HCT116 (cell line): ENCODE measurements at regions not wholly inside any gene's neighbourhood (a gene's known extent, or its start where the extent isn't known, plus 50 kb on each side); places are given as distances from the start of the nearest gene placed in this dataset.
A peak's percentile ranks its signal among the peaks of the same experiment; 100 is the strongest.

Source experiments
- ATAC-seq: fragments of 200-7000 bp; cut with Tn5 transposase; 2 replicates; pipeline ENCODE4 v1.9.1; 2020; ENCODE audit warnings: mild to moderate bottlenecking, moderate library complexity
- BruUV-seq: library from RNA; stranded (reverse); fragments of 400-500 nt; replicated peaks from 2 replicates; lab custom pipeline; 2021; lab: Mats Ljungman, UMichigan
- CTCF ChIA-PET: fragments of 300-600 bp; sonication (Branson Sonifier 250); formaldehyde crosslinking; loops from one replicate; lab custom pipeline; 2021; ENCODE audit warnings: antibody characterized with exemption; lab: Charles Lee
- POLR2A ChIA-PET: fragments of 300-600, 350-600 bp; sonication (Branson Sonifier 250); formaldehyde crosslinking; loops from one replicate; lab custom pipeline; 2021; ENCODE audit warnings: antibody characterized with exemption; lab: Charles Lee
- RAD21 ChIA-PET, 2 experiments: fragments of 300-600 bp; sonication (Branson Sonifier 250); formaldehyde crosslinking; loops; one replicate each; lab custom pipeline; 2023; ENCODE audit warnings: low total read pairs in 2 of 2; ENCODE audit not compliant: uncharacterized antibody in 2 of 2, unreplicated experiment in 2 of 2, low non-redundant PET in 1 of 2; lab: Charles Lee
- DNase-seq: peaks from one replicate; pipeline ENCODE4 v3.0.0-alpha.2; 2010; ENCODE audit warnings: low read depth, low spot score
- H2AFZ ChIP-seq: fragments of 200-600 bp; shearing (Covaris generic), sonication (generic); 2 replicates; pipeline ENCODE4 v1.6.1; 2017; ENCODE audit warnings: low read depth, mixed run types, mixed read lengths, antibody characterized with exemption, low read length; ENCODE audit not compliant: poor library complexity, severe bottlenecking
- H3K27ac ChIP-seq: 2 replicates; pipeline ENCODE4 v1.5.1; 2012; ENCODE audit warnings: low read depth, low read length
- H3K27me3 ChIP-seq: fragments of 200-600 bp; sonication (generic); 2 replicates; pipeline ENCODE4 v1.6.1; 2016; ENCODE audit warnings: mixed run types, low read length, mixed read lengths; ENCODE audit not compliant: insufficient read depth
- H3K36me3 ChIP-seq, 2 experiments: fragments of 200-500 bp in 1 of 2; fragments of 200-600 bp in 1 of 2; sonication (Bioruptor generic) in 1 of 2; sonication (generic) in 1 of 2; 2 replicates each; pipeline versions ENCODE4 v1.5.1 to v1.6.1; 2014 to 2016; ENCODE audit warnings: low read length in 2 of 2, inconsistent platforms in 1 of 2, mixed read lengths in 1 of 2, mixed run types in 1 of 2; ENCODE audit not compliant: insufficient read depth in 2 of 2, control insufficient read depth in 1 of 2
- H3K4me1 ChIP-seq, 2 experiments: fragments of 200-600 bp in 1 of 2; sonication (generic) in 1 of 2; 2 replicates each; pipeline versions ENCODE4 v1.5.1 to v1.6.1; 2012 to 2017; ENCODE audit warnings: low read length in 2 of 2, inconsistent platforms in 1 of 2, mild to moderate bottlenecking in 1 of 2, mixed read lengths in 1 of 2, mixed run types in 1 of 2, moderate library complexity in 1 of 2; ENCODE audit not compliant: insufficient read depth in 2 of 2, control insufficient read depth in 1 of 2
- H3K4me2 ChIP-seq: fragments of 200-600 bp; sonication (generic); 2 replicates; pipeline ENCODE4 v1.6.1; 2017; ENCODE audit warnings: mixed run types, low read length, mixed read lengths
- H3K4me3 ChIP-seq, 2 experiments: fragments of 200-600 bp in 1 of 2; sonication (generic) in 1 of 2; replicated peaks in 1 of 2; 2 replicates each; pipeline ENCODE4 v1.5.1; 2011 to 2016; ENCODE audit warnings: low read length in 2 of 2, control low read depth in 1 of 2, low read depth in 1 of 2, mild to moderate bottlenecking in 1 of 2, mixed read lengths in 1 of 2, mixed run types in 1 of 2
- H3K79me2 ChIP-seq: fragments of 200-600 bp; sonication (generic); 2 replicates; pipeline ENCODE4 v1.6.1; 2017; ENCODE audit warnings: mild to moderate bottlenecking, mixed run types, low read length, moderate library complexity, mixed read lengths; ENCODE audit not compliant: insufficient read depth
- H3K9ac ChIP-seq: fragments of 200-600 bp; sonication (generic); 2 replicates; pipeline ENCODE4 v1.6.1; 2016; ENCODE audit warnings: low read length, mixed read lengths
- H3K9me2 ChIP-seq: fragments of 200-600 bp; sonication (generic), shearing (Covaris generic); 2 replicates; pipeline ENCODE4 v1.6.1; 2017; ENCODE audit warnings: mixed run types, mild to moderate bottlenecking, moderate library complexity; ENCODE audit not compliant: insufficient read depth
- H3K9me3 ChIP-seq, 2 experiments: fragments of 200-500 bp in 1 of 2; fragments of 200-600 bp in 1 of 2; sonication (Bioruptor generic) in 1 of 2; sonication (generic) in 1 of 2; 2 replicates each; pipeline ENCODE4 v1.6.1; 2014 to 2017; ENCODE audit warnings: low read length in 2 of 2, mixed read lengths in 2 of 2, inconsistent platforms in 1 of 2, low read depth in 1 of 2, mild to moderate bottlenecking in 1 of 2, mixed run types in 1 of 2, moderate library complexity in 1 of 2; ENCODE audit not compliant: control insufficient read depth in 1 of 2, insufficient read depth in 1 of 2
- H4K20me1 ChIP-seq: fragments of 200-600 bp; sonication (generic), shearing (Covaris generic); 2 replicates; pipeline ENCODE4 v1.6.1; 2017; ENCODE audit warnings: mixed run types, mild to moderate bottlenecking, moderate library complexity; ENCODE audit not compliant: insufficient read depth
- CEBPB ChIP-seq: IDR thresholded peaks from 2 replicates; pipeline ENCODE4 v1.6.1; 2012; ENCODE audit warnings: low read depth
- ELF1 ChIP-seq: IDR thresholded peaks from 2 replicates; pipeline ENCODE4 v1.6.1; 2012; ENCODE audit warnings: low read depth, borderline replicate concordance
- EZH2 ChIP-seq: fragments of 200-600 bp; sonication (generic); IDR thresholded peaks from 2 replicates; pipeline ENCODE4 v1.6.1; 2017; ENCODE audit warnings: antibody characterized with exemption, mixed run types
- POLR2A ChIP-seq: IDR thresholded peaks from 2 replicates; pipeline ENCODE4 v1.7.0; 2011; ENCODE audit warnings: borderline replicate concordance; ENCODE audit not compliant: insufficient read depth, insufficient read length; ENCODE audit errors: extremely low read depth
- RAD21 ChIP-seq: IDR thresholded peaks from 2 replicates; pipeline ENCODE4 v1.6.1; 2012; ENCODE audit warnings: low read depth, mild to moderate bottlenecking
- SIN3A ChIP-seq: IDR thresholded peaks from 2 replicates; pipeline ENCODE4 v1.6.1; 2012; ENCODE audit warnings: low read depth
- SRF ChIP-seq: IDR thresholded peaks from 2 replicates; pipeline ENCODE4 v1.6.1; 2012; ENCODE audit warnings: low read depth
- YY1 ChIP-seq: IDR thresholded peaks from 2 replicates; pipeline ENCODE4 v1.6.1; 2011; ENCODE audit warnings: low read length, low read depth, moderate library complexity, mild to moderate bottlenecking; ENCODE audit not compliant: insufficient replicate concordance; ENCODE audit errors: extremely low read depth
- ZFX ChIP-seq: fragments of 450-650 bp; IDR thresholded peaks from 2 replicates; pipeline ENCODE4 v1.6.1; 2017
- intact Hi-C: fragments of 100-400 bp; cut with micrococcal nuclease; formaldehyde crosslinking; loops from 2 replicates; pipeline ENCODE4 v1.10.0; 2022
- TF ChIP-seq, protein P1 (sequence below), 3 experiments: fragments of 200-600 bp in 1 of 3; sonication (generic) in 1 of 3; IDR thresholded peaks in 2 of 3; conservative IDR thresholded peaks in 1 of 3; 2 replicates each; pipeline ENCODE4 v1.5.1; 2012 to 2017; ENCODE audit warnings: low read depth in 2 of 3, low read length in 2 of 3, antibody characterized with exemption in 1 of 3, borderline replicate concordance in 1 of 3, control low read depth in 1 of 3, mild to moderate bottlenecking in 1 of 3, mixed read lengths in 1 of 3, mixed run types in 1 of 3, moderate library complexity in 1 of 3; ENCODE audit not compliant: insufficient read depth in 1 of 3

DNA sequence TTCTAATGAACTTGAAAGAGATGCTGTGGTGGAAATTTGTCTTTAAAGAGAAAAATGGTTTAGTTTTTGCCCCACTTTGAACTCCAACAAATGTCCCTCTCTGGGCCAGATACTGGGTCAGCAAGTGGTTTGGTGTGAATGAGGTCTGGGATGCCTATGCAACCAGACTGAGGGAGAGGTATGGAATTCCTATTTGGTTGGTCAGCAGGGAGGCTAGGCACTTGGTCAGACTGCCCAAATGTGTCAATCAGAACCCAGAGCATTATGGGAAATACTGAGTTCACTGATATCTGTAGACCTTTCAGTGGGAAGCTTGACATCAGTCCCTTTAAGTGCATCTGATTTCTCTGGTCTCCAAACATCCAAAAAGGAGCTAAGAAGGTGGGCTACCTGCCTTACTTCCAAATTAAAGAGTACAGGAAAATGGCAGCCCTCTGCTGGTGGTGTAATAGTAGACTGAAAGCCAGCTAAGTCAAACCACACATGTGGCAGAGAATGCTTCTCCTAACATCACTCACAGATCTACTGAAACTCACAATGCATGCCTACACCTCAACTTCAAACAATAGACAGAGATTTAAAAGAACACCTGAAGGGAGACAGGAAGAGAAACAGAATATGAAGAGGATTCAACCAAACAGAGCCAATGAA is 510.1 kb downstream of the PLA2G4A start:
- H3K4me1 ChIP-seq: no peaks in the 10 kb centered on the region
- no TSS peak for BruUV-seq

DNA sequence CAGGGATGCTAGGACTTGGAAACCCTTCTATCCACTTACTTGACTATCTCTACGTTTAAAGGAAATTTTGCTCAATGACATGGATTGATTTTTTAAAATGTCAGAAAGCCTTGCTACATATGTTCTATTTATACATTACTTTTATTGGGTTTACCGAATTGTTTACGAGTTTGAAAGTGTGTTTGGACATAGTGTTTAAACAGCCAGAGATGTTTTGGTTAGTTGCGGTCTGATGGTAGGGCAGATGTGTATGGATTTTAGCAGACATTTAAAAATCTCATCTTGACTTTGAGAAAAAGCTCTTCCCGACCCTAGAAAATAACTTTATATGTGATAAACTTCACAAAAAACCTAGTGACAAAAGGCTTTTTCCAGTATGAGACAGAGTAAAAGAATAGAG is 513.7 kb downstream of the PLA2G4A start:
- TF ChIP-seq CEBPB (no peak), RAD21 (no peak)
- no TSS peak for BruUV-seq
- intact Hi-C loops: no loop called here
- H3K9ac ChIP-seq: no peak overlapping the region
- H3K36me3 ChIP-seq: no peaks in the 10 kb centered on the region
- CTCF ChIA-PET: no interaction called here
- POLR2A ChIA-PET: no interaction called here
- RAD21 ChIA-PET: no interaction called here
- H3K27me3 ChIP-seq: no peaks in the 10 kb centered on the region
- no peak overlapping the region for H2AFZ ChIP-seq
- no peaks in the 10 kb centered on the region for H3K9me2 ChIP-seq
- H3K27ac ChIP-seq: no peak overlapping the region
- H3K4me1 ChIP-seq: no peaks in the 10 kb centered on the region
- no peaks in the 10 kb centered on the region for H3K9me3 ChIP-seq
- H3K4me2 ChIP-seq: no peak overlapping the region
- no peaks in the 10 kb centered on the region for H3K79me2 ChIP-seq
- H3K4me3 ChIP-seq: no peak overlapping the region
- no peaks in the 10 kb centered on the region for H4K20me1 ChIP-seq
- no peak for DNase-seq
- no peak for ATAC-seq

More for the DNA sequence above, 510.1 kb downstream of the PLA2G4A start:
- ChIA-PET POLR2A (no interaction called here), RAD21 (no interaction called here), CTCF (no interaction called here)
- no peaks in the 10 kb centered on the region for H3K9me3 ChIP-seq
- H3K36me3 ChIP-seq: no peaks in the 10 kb centered on the region
- no peaks in the 10 kb centered on the region for H3K27me3 ChIP-seq
- no peak overlapping the region for H3K4me3 ChIP-seq
- no peak overlapping the region for H3K4me2 ChIP-seq
- H4K20me1 ChIP-seq: no peaks in the 10 kb centered on the region
- no peak overlapping the region for H3K9ac ChIP-seq
- H3K9me2 ChIP-seq: no peaks in the 10 kb centered on the region
- no peaks in the 10 kb centered on the region for H3K79me2 ChIP-seq
- ATAC-seq (no peak; the same call in 1 of the 2 replicates), DNase-seq (no peak)
- H2AFZ ChIP-seq: peak overlapping the region; percentile 50
- no peak for TF ChIP-seq EZH2
- TF ChIP-seq YY1: no peak
- TF ChIP-seq SIN3A: no peak
- TF ChIP-seq POLR2A: no peak
- TF ChIP-seq ZFX: no peak
- TF ChIP-seq, protein P1, sequence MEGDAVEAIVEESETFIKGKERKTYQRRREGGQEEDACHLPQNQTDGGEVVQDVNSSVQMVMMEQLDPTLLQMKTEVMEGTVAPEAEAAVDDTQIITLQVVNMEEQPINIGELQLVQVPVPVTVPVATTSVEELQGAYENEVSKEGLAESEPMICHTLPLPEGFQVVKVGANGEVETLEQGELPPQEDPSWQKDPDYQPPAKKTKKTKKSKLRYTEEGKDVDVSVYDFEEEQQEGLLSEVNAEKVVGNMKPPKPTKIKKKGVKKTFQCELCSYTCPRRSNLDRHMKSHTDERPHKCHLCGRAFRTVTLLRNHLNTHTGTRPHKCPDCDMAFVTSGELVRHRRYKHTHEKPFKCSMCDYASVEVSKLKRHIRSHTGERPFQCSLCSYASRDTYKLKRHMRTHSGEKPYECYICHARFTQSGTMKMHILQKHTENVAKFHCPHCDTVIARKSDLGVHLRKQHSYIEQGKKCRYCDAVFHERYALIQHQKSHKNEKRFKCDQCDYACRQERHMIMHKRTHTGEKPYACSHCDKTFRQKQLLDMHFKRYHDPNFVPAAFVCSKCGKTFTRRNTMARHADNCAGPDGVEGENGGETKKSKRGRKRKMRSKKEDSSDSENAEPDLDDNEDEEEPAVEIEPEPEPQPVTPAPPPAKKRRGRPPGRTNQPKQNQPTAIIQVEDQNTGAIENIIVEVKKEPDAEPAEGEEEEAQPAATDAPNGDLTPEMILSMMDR (IDR thresholded peaks at IDR 0.05 in 2 of 3, conservative IDR thresholded peaks at IDR 0.05 in 1 of 3; ENCODE audit: borderline replicate concordance in 1 of 3, insufficient read depth in 1 of 3, low read depth in 2 of 3, low read length in 2 of 3): no peak
- no peak for TF ChIP-seq SRF
- TF ChIP-seq ELF1: no peak
- no peak overlapping the region for H3K27ac ChIP-seq
- intact Hi-C loops: no loop called here
